AG08395 (cell line): ENCODE measurements at regions not wholly inside any gene's neighbourhood (a gene's known extent, or its start where the extent isn't known, plus 50 kb on each side); places are given as distances from the start of the nearest gene placed in this dataset.
"Not testable (repeated sequence)": the region's sequence is repeated elsewhere in the genome, so short reads cannot be mapped to it uniquely, and the experiment has no call there.

ENCODE experiments used
- DNase-seq: peaks from one replicate; pipeline ENCODE4 v3.0.0; 2012; ENCODE audit warnings: mixed read lengths, low spot score

DNA sequence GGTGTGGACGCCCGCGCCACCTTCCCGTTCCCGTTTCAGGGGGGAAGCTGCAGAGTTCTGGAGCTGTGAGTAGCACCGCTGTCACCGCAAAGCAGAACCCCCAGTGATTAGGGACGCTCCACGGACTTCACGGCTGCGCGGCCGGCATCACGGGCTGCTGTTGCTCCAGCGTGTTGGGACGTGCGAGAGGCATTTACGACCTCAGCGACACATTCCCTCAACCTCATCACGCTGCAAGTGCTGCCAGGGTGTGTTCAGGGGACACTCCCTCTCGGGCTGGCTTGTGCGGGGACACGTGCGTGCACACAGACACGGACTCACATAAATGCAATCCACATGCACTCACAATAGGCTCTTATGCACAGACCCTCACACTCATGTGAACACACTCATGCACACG, 187.9 kb downstream of the NPIPB11 start:
- DNase-seq = not testable (repeated sequence)

DNA sequence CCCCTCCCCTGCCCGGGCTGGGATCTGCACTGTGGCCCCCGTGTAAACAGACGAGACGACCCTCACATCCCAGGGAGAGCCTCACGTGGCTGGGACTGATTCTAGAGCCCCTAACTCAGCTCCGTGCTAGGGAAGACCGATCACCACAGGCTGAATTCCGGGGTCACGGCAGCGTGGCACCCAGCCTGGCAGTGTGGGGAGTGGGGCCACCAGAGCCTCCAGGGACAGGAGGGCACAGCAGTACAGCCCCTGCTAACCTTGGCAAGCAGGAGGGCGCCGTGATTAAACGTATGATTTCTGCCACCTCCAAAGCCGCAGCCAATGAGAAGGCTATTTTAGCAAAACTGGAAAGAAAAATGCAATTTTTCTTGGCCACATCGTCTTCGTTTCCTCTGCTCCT, 188.3 kb downstream of the NPIPB11 start:
- not testable (repeated sequence) for DNase-seq

DNA sequence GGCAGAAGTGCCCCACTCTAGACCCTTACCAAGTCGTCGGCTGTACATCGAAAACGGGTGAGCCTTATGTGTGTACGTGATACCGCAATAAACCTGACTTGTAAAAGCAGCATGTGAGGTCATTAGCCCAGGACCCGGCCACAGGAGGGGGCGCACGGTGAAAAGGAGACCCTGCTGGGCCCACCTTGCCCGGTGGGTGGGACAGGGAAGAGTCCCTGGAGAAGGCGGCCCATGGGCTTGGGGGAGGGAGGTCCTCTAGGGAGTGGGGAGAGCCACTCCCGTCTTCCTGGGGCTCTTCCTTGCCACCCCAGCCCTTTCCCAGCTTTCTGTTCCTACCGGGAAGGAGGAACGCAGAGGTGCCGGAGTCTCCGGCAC, 188.8 kb downstream of the NPIPB11 start:
- not testable (repeated sequence) for DNase-seq

DNA sequence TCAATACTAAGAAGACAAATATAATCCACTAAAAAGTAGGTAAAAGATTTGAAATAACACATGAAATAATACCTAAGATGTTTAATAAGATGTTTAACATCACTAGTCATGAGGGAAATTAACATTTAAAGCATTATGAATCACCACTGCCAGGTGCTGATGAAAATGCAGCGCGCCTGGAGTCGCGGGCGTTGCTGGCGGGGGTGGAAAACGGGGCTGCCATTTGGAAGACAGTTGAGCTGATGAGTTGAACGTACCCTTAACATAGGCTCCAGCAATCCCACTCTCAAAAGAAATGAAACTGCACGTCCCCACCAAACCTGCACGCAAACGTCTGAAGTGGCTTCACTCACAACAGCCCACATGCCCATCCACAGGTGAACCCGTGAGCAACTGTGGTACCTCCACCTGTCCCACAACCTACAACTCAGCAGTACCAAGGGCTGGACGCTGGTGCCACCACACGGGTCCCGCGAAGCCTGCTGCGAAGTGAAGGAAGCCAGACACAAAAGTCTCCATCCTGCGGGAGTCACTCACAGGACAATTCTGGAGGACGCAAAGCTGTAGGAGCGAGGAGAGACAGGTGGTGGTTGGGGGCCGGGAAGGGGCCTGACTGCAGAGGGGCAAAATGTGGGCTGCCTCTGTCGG, 189.3 kb downstream of the NPIPB11 start:
- not testable (repeated sequence) for DNase-seq

DNA sequence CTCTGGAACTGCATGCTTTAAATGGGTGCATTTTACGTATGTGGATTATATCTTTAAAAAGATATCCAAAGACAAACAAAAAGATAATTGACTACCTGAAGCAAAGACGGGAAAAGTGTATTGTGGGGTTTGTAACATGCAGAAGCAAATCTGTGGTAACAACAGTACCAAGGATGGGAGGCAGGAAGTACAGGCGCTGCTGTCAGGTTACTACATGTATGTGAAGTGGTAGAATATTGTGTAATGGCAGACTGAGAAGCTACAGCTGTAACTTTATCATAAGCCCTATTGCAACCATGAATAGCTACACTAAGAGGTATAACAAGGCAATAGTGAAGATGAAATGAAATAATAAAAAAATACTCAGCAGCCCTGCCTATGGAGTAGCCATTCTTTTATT, 192.7 kb downstream of the NPIPB11 start:
- DNase-seq = not testable (repeated sequence)

DNA sequence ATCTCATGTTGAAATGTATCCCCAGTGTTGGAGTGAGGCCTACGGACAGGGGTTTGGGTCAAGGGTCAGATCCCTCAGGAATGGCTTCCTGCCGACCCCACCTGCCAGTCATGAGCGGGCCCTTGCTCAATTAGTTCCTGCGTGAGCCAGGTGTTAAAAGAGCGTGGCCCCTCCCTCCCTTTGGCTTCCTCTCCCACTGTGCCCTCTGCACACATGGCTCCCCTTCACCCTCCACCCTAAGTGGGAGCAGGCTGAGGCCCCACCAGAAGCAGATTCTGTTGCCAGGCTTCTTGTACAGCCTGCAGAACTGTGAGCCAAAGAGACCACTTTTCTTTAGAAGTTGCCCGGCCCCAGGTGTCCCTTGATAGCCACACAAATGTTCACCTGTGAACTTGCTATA, 193.3 kb downstream of the NPIPB11 start:
- not testable (repeated sequence) for DNase-seq

DNA sequence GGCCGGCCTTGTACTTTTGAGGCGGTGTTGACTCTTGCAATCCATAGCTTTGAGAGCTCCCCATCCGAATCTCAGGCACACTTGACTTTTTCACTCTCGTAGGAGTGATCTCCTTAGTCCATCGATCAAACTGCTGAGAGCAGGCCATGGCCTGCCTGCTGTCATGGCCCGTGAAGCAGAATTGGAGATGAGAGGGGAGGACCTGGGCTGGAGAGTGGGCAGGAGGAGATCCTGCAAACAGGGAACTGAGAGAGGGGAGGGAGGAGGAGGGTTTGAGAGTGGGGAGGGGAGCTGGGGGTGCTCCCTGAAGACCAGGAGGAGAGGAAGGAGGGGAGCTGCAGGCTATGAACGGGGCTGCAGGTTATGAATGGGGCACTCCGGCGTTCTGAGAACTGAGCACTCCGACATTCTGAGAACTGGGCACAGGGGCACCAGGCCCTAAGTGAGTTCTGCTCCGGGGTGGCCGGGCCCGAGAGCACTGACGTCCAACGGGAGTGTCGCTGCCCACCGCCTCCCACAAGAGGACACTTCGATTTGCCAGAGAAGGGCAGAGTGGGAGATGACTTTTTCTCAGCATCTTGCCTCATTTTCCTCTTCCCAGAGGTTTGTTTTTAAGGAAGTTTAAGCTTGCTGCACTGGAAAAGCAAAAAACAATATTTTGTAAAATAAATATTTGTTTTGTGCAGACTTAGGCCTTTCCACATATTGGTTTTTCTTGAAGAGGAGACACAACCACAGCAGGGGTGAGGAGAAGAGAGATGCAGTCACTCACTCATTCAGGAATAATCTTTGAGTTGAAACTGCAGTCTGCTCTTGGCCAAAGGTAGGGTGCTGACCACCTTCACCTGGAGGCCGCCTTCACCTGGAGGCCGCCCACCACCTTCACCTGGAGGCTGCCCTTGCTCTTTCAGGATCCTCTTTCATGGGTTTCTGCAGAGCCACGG, 194.2 kb downstream of the NPIPB11 start:
- DNase-seq = not testable (repeated sequence)

DNA sequence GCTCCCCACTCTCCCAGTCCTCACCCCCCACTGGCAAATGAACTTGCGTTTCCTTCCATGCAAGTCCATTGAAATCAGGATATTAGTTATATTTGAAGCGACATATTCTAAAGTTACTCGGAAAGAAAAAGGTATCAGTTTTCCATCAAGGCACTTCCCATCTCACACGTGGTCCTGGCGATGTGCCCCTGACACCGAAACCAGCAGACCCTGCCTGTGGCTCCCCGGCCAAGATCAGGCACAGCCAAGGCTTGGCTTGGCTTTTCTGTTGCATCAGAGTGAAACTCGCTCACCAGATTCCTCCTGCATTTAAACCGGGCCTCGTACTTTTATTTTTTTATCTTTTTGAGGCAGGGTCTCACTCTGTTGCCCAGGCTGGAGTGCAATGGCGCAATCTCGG, 195.1 kb downstream of the NPIPB11 start:
- not testable (repeated sequence) for DNase-seq

DNA sequence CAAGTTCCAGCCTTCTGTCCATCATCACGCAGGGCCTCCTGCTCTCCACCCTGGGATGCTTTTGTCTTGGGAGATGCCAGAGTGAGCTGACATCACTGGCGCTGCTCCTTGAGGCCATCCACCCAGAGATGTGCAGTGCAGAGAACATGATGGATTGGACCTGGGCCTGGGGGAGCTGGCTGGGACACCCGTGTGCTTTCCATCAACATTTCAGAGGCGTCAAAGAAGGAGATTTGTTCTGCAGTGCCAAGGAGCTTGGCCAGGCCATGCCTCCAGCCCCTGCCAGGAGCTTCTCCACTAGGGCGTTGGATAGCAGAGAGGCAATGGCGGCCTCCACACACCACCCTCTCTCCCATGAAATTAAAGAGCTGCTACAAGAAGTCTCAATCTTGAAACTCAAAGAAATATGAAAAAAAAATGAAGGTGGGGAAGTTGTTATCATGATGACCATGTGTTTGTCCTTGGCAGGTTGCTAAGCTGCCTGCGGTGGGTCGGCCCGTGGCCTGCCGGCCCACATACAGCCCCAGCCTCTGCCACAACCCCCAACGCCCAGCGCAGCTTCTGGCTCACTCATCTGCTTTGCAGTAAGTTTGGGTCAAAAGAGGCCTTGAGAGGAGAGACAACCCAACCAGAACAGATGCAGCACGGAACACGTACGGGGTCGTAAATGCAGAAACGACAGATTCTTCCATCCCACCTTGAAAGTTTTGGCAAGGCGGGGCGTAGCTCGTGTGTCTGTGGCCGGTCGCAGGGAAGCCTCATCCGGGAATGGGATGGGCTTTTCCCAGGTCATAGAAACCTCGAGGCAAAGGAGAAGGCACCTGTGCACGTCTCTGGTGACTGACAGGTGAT, 196.0 kb downstream of the NPIPB11 start:
- DNase-seq = not testable (repeated sequence)

DNA sequence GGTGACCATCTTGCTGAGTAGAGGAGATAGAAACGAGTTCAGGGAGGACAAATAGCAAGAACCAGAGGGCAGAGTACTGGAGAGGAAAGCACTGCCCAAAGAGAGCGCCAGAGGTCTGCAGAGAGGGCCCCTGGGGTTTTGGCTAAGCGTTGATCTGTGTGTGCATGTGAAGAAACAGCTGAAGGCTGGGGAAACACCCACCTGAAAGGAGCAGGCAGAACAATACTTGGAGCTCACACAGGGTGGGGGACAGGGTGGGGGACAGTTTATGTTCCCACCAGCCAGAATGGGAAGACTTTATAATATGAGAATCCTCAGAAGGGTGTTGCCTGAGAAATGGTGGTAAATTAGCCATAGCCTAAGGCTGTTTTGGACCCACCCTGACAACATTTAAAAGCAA, 200.4 kb downstream of the NPIPB11 start:
- not testable (repeated sequence) for DNase-seq

DNA sequence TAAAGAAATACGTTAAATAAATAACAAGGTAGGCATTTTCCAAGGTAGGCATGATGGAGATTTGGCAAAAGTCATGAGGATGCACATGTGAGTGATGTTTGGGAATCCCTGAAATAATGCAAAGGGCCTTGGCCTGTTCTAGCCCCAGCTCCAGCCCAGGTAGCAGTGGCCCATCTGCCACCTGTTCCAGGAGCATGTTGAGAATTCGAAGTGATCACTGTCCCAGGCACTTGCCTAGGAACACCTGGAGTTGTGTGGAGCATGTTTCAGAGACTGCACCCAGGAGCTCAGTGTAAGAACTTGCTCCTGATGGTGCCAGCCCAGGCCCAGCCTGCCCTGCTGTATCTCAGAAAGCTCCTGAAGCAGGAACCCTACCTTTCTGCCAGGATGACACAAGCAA, 201.4 kb downstream of the NPIPB11 start:
- not testable (repeated sequence) for DNase-seq

DNA sequence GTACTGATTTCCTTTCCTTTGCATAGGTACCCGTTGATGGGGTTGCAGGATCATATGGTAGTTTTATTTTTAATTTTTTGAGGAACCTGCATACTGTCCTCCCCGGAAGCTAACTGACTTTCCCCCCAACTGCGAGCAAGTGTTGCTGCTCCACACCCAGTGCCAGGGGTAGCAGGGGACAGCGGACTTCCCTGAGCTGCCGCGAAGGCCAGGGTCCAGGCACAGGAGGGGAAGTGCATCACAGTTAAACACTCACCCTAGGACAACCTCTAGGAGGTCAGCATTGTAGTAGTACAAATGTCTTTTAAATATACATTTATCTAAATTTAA, 201.7 kb downstream of the NPIPB11 start:
- no peak for DNase-seq

DNA sequence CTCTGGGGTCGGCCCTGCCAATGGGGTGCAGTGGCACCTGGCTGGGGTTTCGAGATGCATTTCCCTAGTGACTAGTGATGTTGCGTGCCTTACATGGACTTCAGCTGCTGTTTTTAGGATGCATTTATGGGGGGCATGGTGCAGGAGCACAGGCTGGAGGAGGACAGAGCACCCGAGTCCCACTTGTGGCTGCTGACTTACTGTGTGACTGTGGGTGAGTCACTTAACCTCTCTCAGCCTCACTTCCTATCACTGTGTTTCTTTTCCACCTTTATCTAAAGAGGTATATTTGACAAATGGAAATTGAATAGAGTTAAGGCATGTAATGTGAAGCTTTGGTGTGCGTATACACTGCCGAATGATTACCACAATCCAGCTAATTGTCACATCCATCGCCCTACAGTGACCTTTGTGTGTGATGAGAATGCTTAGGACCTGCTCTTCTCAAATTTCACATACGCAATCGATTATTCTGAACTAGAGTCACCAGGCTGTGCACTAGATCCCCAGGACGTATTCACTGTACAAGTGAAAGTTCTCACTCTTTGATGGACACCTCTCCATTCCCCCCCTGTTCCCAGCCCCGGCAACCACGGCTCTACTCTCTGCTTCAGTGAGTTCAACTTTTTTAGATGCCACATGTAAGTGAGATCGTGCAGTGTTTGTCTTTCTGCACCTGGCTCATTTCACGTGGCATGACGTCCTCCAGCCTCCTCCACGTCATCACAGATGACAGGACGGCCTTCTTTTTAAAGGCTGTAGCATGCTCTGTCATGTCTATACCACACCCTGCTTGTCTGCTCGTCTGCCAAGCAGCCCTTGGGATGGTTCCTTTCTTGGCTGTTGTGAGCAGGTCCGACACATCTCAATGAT, 202.3 kb downstream of the NPIPB11 start:
- DNase-seq = not testable (repeated sequence)

DNA sequence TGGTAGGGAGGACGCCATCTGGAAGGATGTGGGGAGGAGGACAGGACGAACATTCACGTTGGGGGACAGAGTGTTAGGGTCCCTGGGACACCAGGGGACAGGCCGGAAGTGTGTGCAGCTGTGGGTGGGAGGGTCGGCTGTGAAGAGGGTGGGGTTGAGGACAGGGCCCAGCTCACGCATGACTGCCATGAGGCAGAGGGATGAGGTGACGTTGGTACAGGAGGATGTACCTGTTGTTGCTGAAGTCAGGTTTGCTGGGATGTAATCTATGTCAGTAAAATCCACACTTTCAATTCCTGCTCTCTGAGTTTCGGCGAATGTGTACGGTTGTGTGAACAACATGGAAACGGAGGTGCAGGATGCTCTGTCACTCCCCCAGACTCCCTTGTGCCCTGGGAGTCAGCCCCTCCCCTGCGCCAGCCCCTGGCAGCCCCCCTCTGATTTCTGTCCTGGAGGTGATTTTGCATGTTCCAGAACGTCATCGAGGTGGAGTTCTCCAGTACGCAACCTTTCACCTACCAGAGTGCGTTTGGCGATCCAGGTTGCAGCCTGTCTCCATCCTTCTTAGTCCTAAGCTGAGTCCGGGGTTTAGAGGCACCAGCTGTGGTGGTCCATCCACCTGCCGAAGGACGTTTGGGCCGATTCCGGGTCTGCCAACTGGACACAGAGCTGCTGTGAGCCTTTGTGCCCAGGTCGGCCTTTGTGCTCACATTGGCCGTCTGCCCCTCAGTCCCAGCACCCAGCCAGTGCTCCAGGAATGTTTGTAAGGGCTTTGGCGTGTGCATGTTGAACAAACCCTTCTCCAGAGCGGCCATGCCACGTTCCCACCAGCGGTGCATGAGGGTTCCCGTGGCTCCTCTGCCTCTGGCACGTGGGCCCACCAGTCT, 203.2 kb downstream of the NPIPB11 start:
- not testable (repeated sequence) for DNase-seq

DNA sequence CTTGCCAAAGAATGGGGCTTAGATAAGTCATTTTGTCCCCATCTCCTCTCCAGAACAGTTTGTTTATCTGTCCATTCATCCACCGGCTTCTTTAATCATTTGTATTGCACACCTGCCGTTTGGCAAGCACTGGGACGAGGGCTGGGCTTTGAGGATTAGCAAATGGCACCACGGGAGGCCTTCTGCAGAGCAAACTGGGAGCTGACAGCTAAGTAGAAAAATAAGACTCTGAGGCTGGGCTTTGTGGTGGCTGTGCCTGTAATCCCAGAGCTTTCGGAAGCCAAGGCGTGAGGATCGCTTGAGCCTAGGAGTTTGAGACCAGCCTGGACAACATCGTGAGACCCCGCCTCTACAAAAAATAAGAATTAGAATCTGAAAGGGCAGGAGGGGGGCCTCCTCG, 203.9 kb downstream of the NPIPB11 start:
- DNase-seq = not testable (repeated sequence)

DNA sequence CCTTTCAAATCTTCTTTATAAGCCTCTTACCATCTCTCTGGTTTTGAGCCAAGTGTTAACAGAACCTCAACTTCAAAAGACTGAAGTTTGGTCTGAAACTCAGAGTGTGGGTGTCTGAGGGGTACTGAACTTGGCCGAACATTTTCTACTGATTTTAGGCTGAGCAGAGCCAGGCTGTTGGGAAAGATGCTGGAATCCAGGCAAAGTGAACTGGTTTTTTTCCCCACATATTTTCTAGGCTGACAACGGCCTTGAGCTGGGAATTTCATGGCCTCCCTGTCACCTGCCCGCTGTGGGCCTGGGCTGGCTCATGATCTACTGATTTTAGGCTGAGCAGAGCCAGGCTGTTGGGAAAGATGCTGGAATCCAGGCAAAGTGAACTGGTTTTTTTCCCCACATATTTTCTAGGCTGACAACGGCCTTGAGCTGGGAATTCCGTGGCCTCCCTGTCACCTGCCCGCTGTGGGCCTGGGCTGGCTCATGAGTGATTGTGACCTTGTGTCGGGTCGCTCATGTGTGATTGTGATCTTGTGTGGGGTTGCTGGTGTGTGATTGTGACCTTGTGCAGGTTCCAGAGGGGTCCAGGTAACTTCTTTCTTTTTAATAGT, 204.4 kb downstream of the NPIPB11 start:
- DNase-seq = not testable (repeated sequence)

DNA sequence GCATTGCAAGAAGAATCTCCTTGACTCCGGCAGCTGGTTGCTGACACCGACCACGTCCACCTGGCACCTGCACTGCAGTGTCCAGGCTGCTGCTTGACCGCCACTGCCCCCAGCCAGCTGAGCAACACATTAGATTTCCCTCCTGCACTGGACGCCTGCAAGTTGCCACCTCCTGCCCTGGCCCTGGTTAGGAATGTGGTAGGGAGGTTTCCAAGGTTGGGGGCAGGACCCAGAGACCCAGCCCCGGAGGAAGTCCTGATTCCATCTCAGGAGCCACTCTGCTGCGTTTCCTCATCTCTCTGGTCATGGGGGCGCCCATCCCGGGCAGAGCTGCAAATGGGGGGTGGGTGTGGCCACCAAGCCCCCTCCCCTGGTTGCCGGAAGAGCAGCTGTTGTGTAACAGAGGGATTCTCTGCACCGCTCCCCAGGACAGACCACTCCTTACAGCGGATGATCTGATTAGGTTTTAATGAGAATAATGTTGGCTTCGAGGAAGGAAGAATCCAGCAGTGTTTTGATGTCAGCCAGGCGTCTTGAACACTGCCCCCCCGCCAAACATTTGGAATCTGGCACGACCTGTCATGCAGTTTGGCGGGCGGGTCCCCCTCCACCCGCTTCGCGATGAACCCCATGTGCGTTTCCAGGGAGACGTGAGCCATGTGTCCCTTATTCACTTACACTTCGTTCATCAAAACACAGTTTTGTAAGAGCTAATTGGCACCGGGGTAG, 205.1 kb downstream of the NPIPB11 start:
- peak; percentile 6 for DNase-seq

DNA sequence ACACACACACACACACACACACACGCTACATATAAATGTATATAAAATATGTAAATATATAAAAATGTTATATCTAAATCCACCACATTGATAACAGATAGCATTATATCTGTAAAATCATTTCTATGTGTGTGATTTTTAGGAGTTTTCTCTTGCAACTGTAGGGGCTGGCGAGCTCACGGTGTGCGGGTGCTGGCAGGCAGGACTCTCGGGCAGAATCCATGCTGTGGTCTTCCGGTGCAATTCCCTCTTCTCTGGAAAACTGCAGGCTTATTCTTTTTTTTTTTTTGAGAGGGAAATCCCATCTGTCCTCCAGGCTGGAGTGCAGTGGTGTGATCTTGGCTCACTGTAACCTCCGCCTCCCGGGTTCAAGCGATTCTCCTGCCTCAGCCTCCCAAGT, 205.8 kb downstream of the NPIPB11 start:
- DNase-seq = not testable (repeated sequence)

DNA sequence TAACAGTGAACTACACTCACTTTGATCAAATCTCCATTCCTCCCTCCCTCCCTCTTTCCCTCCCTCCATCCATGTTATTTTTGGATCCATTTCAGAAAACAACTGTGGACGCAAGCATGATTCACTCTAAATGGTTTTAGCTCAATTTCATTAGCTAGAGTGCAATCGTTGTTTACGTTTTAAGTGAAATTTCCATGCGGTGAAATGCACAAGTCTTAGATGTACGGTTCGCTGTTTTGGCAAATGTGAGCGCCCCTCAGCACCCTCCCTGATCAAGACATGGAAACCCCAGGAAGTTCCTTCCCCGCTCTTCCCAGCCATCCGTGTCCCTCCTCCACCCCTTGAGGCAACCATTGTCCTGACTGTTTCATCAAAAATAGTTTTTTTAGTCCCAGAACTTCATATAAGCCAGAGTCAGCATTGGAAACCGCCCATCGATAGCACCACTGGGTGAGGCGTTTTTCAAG, 206.3 kb downstream of the NPIPB11 start:
- peak; percentile 29 for DNase-seq
